GM18873 (cell line): ENCODE measurements at regions not wholly inside any gene's neighbourhood (a gene's known extent, or its start where the extent isn't known, plus 50 kb on each side); places are given as distances from the start of the nearest gene placed in this dataset.
"Not testable (repeated sequence)": the region's sequence is repeated elsewhere in the genome, so short reads cannot be mapped to it uniquely, and the experiment has no call there.

Source experiments
- ATAC-seq: cut with Tn5 transposase; IDR thresholded peaks from one replicate; pipeline ENCODE4 v1.9.1; 2021; ENCODE audit warnings: mild to moderate bottlenecking, moderate library complexity, moderate number of reproducible peaks; ENCODE audit not compliant: unreplicated experiment, low FRiP score

DNA sequence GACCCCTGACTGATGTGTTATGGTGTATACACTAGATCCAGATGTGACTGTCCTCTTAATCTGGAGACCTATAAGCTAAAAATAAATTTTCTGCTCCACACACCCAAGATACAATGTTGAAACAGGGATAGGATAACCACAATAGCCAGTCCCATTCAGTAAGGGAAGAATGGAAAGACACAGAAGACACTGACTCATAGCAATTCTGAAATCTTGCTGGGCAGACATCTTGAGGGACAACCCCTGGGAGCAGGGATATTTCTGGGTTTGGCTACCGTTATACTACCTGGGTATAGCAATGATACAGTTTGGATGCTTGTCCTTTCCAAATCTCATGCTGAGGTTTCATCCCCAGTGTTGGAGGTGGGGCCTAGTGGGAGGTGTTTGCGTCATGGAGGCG lies 93.9 kb downstream of the BUD13 start:
- ATAC-seq = no peak

DNA sequence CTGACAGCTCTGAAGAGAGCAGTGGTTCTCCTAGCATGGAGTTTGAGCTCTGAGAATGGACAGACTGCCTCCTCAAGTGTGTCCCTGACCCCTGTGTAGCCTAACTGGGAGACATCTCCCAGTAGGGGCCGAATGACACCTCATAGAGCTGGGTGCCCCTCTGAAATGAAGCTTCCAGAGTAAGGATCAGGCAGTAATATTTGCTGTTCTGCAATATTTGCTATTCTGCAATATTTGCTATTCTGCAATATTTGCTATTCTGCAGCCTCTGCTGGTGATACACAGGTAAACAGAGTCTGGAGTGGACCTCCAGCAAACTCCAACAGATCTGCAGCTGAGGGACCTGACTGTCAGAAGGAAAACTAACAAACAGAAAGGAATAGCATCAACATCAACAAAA lies 105.5 kb downstream of the BUD13 start:
- not testable (repeated sequence) for ATAC-seq

GRCh38 chr11:116666673-116667249 lies 106.0 kb downstream of the BUD13 start:
- ATAC-seq = not testable (repeated sequence)

GRCh38 chr11:116665523-116665922 lies 107.3 kb downstream of the BUD13 start:
- ATAC-seq = no peak

DNA sequence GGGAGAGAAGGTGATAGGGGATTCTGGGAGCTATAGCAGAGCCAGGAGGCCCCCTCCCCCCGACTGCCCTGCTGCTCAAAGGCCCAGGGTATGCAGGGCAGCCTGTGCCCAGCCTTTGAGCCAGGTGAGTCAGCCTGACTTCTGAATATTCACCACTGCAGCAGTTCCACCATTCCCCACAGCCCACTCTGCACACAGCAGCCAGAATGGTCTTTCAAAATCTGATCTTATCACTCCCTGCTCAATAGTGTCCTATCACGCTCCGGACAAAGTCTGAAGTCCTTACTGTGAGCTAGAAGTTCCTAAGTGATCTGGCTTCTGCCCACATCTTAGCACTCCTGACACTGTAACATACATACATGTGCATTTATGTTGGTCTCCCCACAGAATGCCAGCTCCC lies 111.7 kb downstream of the BUD13 start:
- ATAC-seq = no peak

DNA sequence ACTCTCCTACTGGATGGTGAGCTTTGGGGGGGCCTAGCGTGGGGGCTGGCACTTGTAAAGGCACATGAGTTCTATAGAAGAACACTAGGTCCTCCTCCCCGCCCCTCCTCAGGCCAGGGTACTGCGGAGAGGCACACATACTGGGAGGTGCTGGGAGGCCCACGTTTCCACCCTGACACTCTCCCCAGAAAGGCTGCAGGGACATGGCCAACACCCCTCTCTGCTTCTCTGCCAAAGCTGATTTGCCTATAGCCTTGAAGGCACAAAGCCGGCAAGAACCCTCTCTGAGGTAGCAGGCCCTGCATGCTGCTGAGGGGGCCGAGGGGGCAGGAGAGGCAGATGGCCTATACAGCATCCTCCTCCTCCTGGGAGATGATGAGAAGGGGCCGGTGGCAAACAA lies 112.8 kb downstream of the BUD13 start:
- no peak for ATAC-seq

- no peak for ATAC-seq
Measured at GRCh38 chr11:116658876-116659535, 113.8 kb downstream of the BUD13 start.

DNA sequence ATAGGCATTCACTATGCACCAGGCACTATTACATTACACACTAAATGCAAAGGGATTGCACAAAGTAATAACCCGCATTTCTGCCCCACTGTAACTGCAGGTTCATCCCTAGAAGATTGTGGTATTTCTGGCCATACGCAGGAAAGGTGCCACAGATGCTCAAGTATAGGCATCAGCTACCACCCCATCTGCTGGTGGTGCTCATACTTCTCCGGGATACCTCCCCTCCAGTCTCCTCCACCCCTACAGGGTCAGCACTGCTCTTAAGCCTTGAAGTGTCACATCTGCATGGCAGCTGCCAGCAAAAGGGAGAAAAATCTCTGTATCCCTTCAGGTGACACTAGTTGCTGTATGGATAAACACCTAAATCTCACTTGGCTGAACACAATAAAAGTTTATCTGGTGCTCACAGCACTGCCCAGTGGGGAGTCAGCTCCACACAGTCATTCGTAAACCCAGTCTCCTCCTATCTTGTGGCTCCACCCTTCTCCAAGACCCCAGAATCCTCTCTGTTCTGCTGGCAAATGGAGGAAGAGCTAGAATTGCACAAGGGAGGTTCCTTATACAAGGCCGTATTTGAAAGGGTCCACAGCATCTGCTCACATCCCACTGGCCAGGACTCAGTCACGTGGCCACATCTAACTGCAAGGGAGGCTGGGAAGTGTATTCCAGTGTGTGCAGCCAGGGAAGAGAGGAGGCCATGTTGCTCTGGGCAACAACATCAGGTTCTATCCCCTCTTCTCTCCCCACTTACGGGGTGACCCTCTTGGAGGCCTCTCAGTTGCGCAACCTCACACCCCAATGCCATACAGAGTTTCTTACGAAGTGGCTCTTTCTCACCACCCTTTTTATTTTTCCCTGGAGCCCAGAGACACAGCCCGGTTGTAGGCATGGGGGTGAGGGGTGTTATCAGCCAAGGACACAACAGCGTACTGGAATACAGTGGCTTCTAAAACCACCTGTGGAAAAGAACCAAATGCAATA lies 114.7 kb downstream of the BUD13 start:
- no peak for ATAC-seq

- no peak for ATAC-seq
Measured at GRCh38 chr11:116656011-116656410, 116.8 kb downstream of the BUD13 start.

DNA sequence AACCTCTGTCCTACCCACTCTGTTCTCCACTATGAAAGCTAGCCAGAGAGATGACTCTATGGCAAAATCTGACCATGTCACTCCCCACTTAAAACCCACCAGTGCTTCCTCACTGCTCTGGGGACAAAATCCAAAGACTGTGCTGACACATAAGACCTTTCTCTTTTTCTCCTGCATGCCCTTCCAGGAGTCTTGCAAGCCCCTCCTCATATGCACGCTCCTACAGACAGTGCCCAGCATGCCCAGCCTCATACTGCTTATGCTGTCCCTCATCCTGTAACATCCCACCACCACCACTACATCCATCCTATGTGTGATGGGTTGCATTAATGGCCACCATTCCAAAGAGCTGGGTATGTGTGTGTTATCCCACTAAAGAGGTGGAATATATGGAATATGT lies 118.3 kb downstream of the BUD13 start:
- no peak for ATAC-seq

GRCh38 chr11:116653206-116653605 lies 119.6 kb downstream of the BUD13 start:
- ATAC-seq = no peak

- ATAC-seq = no peak
Measured at GRCh38 chr11:116651737-116652237, 121.0 kb downstream of the BUD13 start.

GRCh38 chr11:116651098-116651736 lies 121.6 kb downstream of the BUD13 start:
- ATAC-seq = no peak

DNA sequence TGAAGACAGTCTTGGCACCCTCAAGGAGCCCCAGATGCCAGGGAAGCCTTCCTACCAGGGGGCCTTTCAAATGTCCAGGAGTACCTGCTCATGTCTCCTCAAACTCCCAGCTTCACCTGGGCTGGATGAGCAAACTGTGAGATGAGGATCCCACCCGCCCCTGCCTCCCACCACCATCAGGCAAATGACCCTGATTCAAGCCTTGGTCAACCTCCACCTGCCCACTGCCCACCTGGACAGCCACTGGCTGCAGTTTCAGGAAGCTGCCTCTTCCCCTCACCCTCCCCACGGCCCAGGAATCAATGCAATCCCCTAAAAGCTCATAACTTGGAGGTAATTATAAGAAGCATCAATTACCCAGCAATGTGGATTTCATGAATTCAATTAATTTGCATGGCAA lies 122.7 kb downstream of the BUD13 start:
- no peak for ATAC-seq

DNA sequence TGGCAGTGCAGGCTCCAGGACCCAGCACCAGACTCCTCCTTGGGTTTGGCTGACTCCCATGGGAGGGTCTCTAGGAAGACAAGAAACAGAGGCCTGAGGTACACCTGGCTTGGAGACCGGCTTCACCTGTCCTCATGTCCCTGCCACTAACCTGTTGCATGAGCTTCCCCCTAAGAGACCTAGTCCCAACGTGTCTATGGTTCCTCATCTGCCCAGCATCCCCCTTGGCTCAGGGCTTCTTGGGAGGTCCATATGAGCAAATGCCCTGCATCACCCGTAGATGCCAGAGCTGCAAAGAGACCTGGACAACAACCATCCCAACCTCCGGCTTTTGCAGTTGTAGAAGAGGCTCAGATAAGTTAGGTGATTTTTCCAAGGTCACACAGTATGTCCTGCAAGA lies 123.5 kb downstream of the BUD13 start:
- no peak for ATAC-seq

DNA sequence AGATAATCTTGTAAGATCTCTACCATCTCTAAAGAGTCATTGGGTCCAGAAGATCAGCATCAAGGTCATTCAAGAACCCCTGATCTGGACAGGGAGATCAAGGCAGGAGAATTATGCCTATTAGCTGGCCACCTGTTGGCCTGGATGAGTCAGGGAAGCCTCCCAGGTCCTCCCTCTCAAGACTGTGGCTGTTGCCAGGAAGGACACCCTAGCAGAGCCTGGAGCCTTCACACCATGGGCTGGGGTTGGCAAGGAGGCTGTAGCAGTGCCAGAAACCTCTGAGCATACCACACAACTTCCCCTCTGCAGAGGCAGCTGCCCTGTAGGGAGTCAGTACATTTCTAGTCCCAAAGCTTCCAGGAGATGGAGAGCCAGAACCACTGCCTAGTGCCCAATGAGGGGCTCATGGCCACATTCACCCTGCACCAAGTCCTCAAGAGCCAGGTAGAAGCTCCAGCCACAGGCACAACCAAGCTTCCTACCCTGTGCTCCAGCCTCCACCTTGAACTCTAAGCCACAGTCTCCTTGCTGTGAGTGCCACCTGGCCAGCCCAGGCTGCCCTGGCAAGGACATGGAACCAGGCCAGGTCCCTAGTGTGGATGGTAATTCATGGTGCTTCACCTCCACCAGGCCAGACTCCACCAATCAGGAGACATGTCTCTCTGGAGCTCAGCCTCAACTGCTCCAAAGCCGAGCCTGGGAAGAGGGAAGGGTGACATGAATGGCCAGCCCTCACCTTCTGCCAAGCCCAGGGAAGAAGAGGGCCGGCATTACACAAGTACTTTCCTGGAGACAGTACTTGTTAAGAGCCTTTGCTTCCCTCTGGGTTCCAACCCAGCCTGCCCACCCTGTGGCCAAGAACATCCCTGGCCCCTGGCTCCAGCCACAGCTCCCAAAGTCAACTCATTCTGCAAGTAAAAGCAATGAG lies 124.3 kb downstream of the BUD13 start:
- no peak for ATAC-seq

GRCh38 chr11:116647305-116648080 lies 125.3 kb downstream of the BUD13 start:
- ATAC-seq = no peak

DNA sequence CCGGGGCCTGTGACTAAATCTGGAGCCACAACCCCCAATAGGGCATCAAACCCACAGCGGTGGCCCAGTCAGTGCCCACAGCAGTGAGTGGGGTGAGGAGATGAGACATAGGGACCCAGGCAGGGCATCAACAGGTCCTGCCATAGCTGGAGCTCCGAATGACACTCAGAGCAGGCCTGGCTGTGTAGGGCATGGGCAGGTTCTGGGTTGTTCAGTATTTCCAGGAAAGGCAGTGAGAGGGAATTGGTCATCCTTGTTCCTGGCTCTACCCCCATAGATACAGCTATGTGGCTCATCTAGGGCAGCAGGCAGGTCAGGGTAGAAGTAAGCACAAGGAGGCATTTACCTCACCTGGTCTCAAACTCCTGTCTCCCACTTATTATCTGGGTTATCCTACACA lies 126.6 kb downstream of the BUD13 start:
- no peak for ATAC-seq

GRCh38 chr11:116644941-116645305 lies 127.9 kb downstream of the BUD13 start:
- no peak for ATAC-seq
